K562 (cell line): ENCODE measurements at regions not wholly inside any gene's neighbourhood (a gene's known extent, or its start where the extent isn't known, plus 50 kb on each side); places are given as distances from the start of the nearest gene placed in this dataset.

ENCODE experiments used
- ATAC-seq: fragments of 200-7000 bp; cut with Tn5 transposase; 3 replicates; pipeline ENCODE4 v1.9.1; 2020; ENCODE audit warnings: moderate library complexity
- BruUV-seq: library from RNA; stranded (reverse); fragments of 400-500 nt; replicated peaks from 2 replicates; lab custom pipeline; 2021; lab: Mats Ljungman, UMichigan
- CTCF ChIA-PET: fragments of 300-600 bp; formaldehyde crosslinking; extraction: SDS; loops from one replicate; lab custom pipeline; 2021; ENCODE audit warnings: low intra/inter-chr PET ratio; lab: Yijun Ruan, JAX
- POLR2A ChIA-PET: fragments of 300-600, 350-650 bp; sonication (Branson Sonifier 250); formaldehyde crosslinking; extraction: SDS; loops from one replicate; lab custom pipeline; 2021; ENCODE audit warnings: antibody characterized with exemption, inconsistent platforms; lab: Yijun Ruan, JAX
- DNase-seq, 4 experiments: peaks; one replicate each; pipeline versions ENCODE4 v3.0.0 to v3.0.0-alpha.2; 2011 to 2018; ENCODE audit warnings: low spot score in 3 of 4, mixed read lengths in 3 of 4; ENCODE audit errors: extremely low read depth in 1 of 4
- FAIRE-seq: peaks from 2 replicates; lab custom pipeline; 2011; peaks lifted over from hg19 to GRCh38; lab: Jason Lieb, UNC
- H2AFZ ChIP-seq: 2 replicates; pipeline ENCODE4 v1.6.0; 2011; ENCODE audit warnings: low read depth, low read length, control low read depth, inconsistent platforms
- H3K27ac ChIP-seq: fragments of 200-600 bp; 3 replicates; pipeline ENCODE4 v1.8.0; 2011; ENCODE audit warnings: low read depth, mild to moderate bottlenecking, control low read depth, inconsistent platforms, low read length, moderate library complexity, mixed read lengths; ENCODE audit errors: extremely low read depth
- H3K27me3 ChIP-seq, 2 experiments: fragments of 300-600 bp in 1 of 2; 2 replicates in 1 of 2; 3 replicates in 1 of 2; pipeline versions ENCODE4 v1.6.0 to v1.8.0; 2011; ENCODE audit warnings: inconsistent platforms in 2 of 2, low read length in 2 of 2, mild to moderate bottlenecking in 1 of 2, mixed read lengths in 1 of 2, moderate library complexity in 1 of 2; ENCODE audit not compliant: control insufficient read depth in 2 of 2, insufficient read depth in 2 of 2
- H3K36me3 ChIP-seq: fragments of 300-600 bp; 3 replicates; pipeline ENCODE4 v1.8.0; 2011; ENCODE audit warnings: mild to moderate bottlenecking, low read length, inconsistent platforms; ENCODE audit not compliant: control insufficient read depth, insufficient read depth
- H3K4me1 ChIP-seq, 2 experiments: fragments of 200-600 bp in 1 of 2; replicated peaks in 1 of 2; 2 replicates in 1 of 2; 3 replicates in 1 of 2; pipeline versions ENCODE4 v1.5.1 to v1.8.0; 2011; ENCODE audit warnings: inconsistent platforms in 2 of 2, low read length in 2 of 2, mild to moderate bottlenecking in 1 of 2, mixed read lengths in 1 of 2, moderate library complexity in 1 of 2; ENCODE audit not compliant: control insufficient read depth in 2 of 2, insufficient read depth in 2 of 2
- H3K4me2 ChIP-seq: 2 replicates; pipeline ENCODE4 v1.6.1; 2011; ENCODE audit warnings: low read length, control low read depth, inconsistent platforms, mixed read lengths; ENCODE audit not compliant: insufficient read depth
- H3K4me3 ChIP-seq: fragments of 200-600 bp; sonication (generic), shearing (Covaris generic); 2 replicates; pipeline ENCODE4 v1.5.1; 2016; ENCODE audit warnings: control low read depth, inconsistent platforms
- H3K79me2 ChIP-seq: fragments of 200-600 bp; 3 replicates; pipeline ENCODE4 v1.8.0; 2011; ENCODE audit warnings: low read length, inconsistent platforms; ENCODE audit not compliant: control insufficient read depth, insufficient read depth
- H3K9ac ChIP-seq, 2 experiments: 2 replicates each; pipeline versions ENCODE4 v1.6.0 to v1.6.1; 2011; ENCODE audit warnings: low read depth in 2 of 2, low read length in 2 of 2, control low read depth in 1 of 2, inconsistent platforms in 1 of 2, mild to moderate bottlenecking in 1 of 2, mixed read lengths in 1 of 2; ENCODE audit not compliant: insufficient read depth in 1 of 2
- H3K9me1 ChIP-seq: one replicate; pipeline ENCODE4 v1.6.0; 2011; ENCODE audit warnings: inconsistent platforms, mild to moderate bottlenecking, low read length, moderate library complexity; ENCODE audit not compliant: control insufficient read depth, insufficient read depth
- H3K9me3 ChIP-seq: replicated peaks from 2 replicates; pipeline ENCODE4 v1.5.1; 2011; ENCODE audit warnings: low read depth, low read length, inconsistent platforms; ENCODE audit not compliant: control insufficient read depth, insufficient read depth
- H4K20me1 ChIP-seq: replicated peaks from 2 replicates; pipeline ENCODE4 v1.6.1; 2011; ENCODE audit warnings: low read length, inconsistent platforms, mixed read lengths; ENCODE audit not compliant: control insufficient read depth, insufficient read depth
- CHD4 ChIP-seq: fragments of 200-600 bp; sonication (generic); IDR thresholded peaks from 3 replicates; pipeline ENCODE4 v1.6.1; 2012; ENCODE audit warnings: low read depth, mild to moderate bottlenecking, mixed read lengths, low read length, inconsistent platforms; ENCODE audit not compliant: insufficient read depth, insufficient replicate concordance, poor library complexity, severe bottlenecking
- DPF2 ChIP-seq: fragments of 450-650 bp; IDR thresholded peaks from 2 replicates; pipeline ENCODE4 v1.6.1; 2016
- IRF2 ChIP-seq: sonication (generic); formaldehyde crosslinking; IDR thresholded peaks from 2 replicates; pipeline ENCODE4 v1.8.1; 2022; ENCODE audit warnings: mild to moderate bottlenecking, missing genetic modification reagents
- MTA1 ChIP-seq: fragments of 450-650 bp; IDR thresholded peaks from 2 replicates; pipeline ENCODE4 v1.6.1; 2017; ENCODE audit warnings: borderline replicate concordance
- NR1H2 ChIP-seq: sonication (generic); formaldehyde crosslinking; IDR thresholded peaks from 2 replicates; pipeline ENCODE4 v1.4.0; 2020; ENCODE audit warnings: mild to moderate bottlenecking, missing genetic modification reagents
- WGBS: fragments of 100-300 bp; shearing (Covaris generic); methylation state at CpG from one replicate; pipeline ENCODE4 v1.1.6; 2016; ENCODE audit warnings: low coverage, mixed read lengths; ENCODE audit not compliant: insufficient coverage; ENCODE audit errors: missing lambda C conversion rate; 5-methylcytosine and 5-hydroxymethylcytosine counted together
- in situ Hi-C: fragments of 300-500 bp; cut with MboI; formaldehyde crosslinking; loops from 4 replicates; pipeline ENCODE4 v1.15.0; 2018; ENCODE audit warnings: inconsistent platforms, mixed read lengths
- intact Hi-C: fragments of 100-400 bp; cut with micrococcal nuclease; formaldehyde crosslinking; loops from 2 replicates; pipeline ENCODE4 v1.14.2; 2022
- TF ChIP-seq, protein P1 (sequence below): fragments of 150-350 bp; conservative IDR thresholded peaks from 2 replicates; pipeline ENCODE4 v1.6.1; 2014; ENCODE audit warnings: low read length
- TF ChIP-seq, protein P2 (sequence below): fragments of 200-800 bp; sonication (Bioruptor generic); IDR thresholded peaks from 2 replicates; pipeline ENCODE4 v1.6.1; 2017; ENCODE audit warnings: missing genetic modification characterization, missing compliant biosample characterization
- TF ChIP-seq, protein P3 (sequence below): sonication (generic); formaldehyde crosslinking; IDR thresholded peaks from 2 replicates; pipeline ENCODE4 v1.8.0; 2022; ENCODE audit warnings: mild to moderate bottlenecking, missing genetic modification reagents

DNA sequence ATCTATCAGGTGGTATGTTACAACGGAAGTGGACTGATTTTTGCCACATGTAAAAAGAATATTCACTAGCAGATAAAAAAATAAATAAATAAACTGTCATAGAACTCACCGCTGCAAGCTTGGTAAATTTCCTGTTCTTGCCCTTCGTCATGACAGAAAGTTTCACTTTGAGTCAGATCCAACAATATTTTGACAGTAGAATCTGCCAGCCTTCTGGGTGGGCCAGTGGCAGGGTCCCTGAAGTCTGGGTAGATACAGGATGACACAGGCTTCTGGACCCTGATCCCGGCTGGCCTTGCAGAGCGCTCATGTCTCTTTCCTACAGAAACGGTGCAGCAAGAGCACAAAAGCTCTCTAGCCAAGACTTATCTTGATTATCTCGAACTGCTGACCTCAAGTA is 97.8 kb upstream of the PMAIP1 start:
- Histone ChIP-seq H3K4me2 (no peak overlapping the region), H3K9ac (no peak overlapping the region), H3K27ac (no peak overlapping the region), H3K36me3 (no peaks in the 10 kb centered on the region), H3K4me3 (no peak overlapping the region), H2AFZ (no peak overlapping the region), H3K9me3 (no peaks in the 10 kb centered on the region), H3K27me3 (peaks cover 0 to 10% of the 10 kb centered on the region in 2 experiments; a peak in 2 of 5 replicates), H3K4me1 (no peaks in the 10 kb centered on the region), H3K9me1 (no peaks in the 10 kb centered on the region), H4K20me1 (no peaks in the 10 kb centered on the region), H3K79me2 (no peaks in the 10 kb centered on the region)
- POLR2A ChIA-PET: no interaction called here
- intact Hi-C loops (no loop called here), in situ Hi-C loops (no loop called here)
- DNase-seq (no peak), ATAC-seq (no peak), FAIRE-seq (no peak)
- TF ChIP-seq NR1H2: no peak
- no peak for TF ChIP-seq MTA1
- TF ChIP-seq, protein P1, sequence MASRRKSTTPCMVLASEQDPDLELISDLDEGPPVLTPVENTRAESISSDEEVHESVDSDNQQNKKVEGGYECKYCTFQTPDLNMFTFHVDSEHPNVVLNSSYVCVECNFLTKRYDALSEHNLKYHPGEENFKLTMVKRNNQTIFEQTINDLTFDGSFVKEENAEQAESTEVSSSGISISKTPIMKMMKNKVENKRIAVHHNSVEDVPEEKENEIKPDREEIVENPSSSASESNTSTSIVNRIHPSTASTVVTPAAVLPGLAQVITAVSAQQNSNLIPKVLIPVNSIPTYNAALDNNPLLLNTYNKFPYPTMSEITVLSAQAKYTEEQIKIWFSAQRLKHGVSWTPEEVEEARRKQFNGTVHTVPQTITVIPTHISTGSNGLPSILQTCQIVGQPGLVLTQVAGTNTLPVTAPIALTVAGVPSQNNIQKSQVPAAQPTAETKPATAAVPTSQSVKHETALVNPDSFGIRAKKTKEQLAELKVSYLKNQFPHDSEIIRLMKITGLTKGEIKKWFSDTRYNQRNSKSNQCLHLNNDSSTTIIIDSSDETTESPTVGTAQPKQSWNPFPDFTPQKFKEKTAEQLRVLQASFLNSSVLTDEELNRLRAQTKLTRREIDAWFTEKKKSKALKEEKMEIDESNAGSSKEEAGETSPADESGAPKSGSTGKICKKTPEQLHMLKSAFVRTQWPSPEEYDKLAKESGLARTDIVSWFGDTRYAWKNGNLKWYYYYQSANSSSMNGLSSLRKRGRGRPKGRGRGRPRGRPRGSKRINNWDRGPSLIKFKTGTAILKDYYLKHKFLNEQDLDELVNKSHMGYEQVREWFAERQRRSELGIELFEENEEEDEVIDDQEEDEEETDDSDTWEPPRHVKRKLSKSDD: no peak
- no peak for TF ChIP-seq CHD4
- no peak for TF ChIP-seq DPF2
- TF ChIP-seq, protein P2, sequence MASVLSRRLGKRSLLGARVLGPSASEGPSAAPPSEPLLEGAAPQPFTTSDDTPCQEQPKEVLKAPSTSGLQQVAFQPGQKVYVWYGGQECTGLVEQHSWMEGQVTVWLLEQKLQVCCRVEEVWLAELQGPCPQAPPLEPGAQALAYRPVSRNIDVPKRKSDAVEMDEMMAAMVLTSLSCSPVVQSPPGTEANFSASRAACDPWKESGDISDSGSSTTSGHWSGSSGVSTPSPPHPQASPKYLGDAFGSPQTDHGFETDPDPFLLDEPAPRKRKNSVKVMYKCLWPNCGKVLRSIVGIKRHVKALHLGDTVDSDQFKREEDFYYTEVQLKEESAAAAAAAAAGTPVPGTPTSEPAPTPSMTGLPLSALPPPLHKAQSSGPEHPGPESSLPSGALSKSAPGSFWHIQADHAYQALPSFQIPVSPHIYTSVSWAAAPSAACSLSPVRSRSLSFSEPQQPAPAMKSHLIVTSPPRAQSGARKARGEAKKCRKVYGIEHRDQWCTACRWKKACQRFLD: no peak
- TF ChIP-seq IRF2: no peak
- TF ChIP-seq, protein P3, sequence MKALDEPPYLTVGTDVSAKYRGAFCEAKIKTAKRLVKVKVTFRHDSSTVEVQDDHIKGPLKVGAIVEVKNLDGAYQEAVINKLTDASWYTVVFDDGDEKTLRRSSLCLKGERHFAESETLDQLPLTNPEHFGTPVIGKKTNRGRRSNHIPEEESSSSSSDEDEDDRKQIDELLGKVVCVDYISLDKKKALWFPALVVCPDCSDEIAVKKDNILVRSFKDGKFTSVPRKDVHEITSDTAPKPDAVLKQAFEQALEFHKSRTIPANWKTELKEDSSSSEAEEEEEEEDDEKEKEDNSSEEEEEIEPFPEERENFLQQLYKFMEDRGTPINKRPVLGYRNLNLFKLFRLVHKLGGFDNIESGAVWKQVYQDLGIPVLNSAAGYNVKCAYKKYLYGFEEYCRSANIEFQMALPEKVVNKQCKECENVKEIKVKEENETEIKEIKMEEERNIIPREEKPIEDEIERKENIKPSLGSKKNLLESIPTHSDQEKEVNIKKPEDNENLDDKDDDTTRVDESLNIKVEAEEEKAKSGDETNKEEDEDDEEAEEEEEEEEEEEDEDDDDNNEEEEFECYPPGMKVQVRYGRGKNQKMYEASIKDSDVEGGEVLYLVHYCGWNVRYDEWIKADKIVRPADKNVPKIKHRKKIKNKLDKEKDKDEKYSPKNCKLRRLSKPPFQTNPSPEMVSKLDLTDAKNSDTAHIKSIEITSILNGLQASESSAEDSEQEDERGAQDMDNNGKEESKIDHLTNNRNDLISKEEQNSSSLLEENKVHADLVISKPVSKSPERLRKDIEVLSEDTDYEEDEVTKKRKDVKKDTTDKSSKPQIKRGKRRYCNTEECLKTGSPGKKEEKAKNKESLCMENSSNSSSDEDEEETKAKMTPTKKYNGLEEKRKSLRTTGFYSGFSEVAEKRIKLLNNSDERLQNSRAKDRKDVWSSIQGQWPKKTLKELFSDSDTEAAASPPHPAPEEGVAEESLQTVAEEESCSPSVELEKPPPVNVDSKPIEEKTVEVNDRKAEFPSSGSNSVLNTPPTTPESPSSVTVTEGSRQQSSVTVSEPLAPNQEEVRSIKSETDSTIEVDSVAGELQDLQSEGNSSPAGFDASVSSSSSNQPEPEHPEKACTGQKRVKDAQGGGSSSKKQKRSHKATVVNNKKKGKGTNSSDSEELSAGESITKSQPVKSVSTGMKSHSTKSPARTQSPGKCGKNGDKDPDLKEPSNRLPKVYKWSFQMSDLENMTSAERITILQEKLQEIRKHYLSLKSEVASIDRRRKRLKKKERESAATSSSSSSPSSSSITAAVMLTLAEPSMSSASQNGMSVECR: no peak
- 0% methylated on average over 7 of the region's 7 CpGs for WGBS
- no TSS peak for BruUV-seq
- CTCF ChIA-PET: interaction anchor here (0.6 kb wide), 1 partner anchor 188 kb away, joined by 3 read pairs; no protein-coding TSS in a partner anchor
